GM18873 (cell line): ENCODE measurements at regions not wholly inside any gene's neighbourhood (a gene's known extent, or its start where the extent isn't known, plus 50 kb on each side); places are given as distances from the start of the nearest gene placed in this dataset.

Experiments
- ATAC-seq: cut with Tn5 transposase; IDR thresholded peaks from one replicate; pipeline ENCODE4 v1.9.1; 2021; ENCODE audit warnings: mild to moderate bottlenecking, moderate library complexity, moderate number of reproducible peaks; ENCODE audit not compliant: unreplicated experiment, low FRiP score

- no peak for ATAC-seq
These were observed 130.7 kb downstream of the SNX19 start for GRCh38 chr11:130785380-130786116.

- ATAC-seq = no peak
These were observed 129.7 kb downstream of the SNX19 start for GRCh38 chr11:130786586-130786985.

- no peak for ATAC-seq
These were observed 129.1 kb downstream of the SNX19 start for GRCh38 chr11:130787092-130787616.

GRCh38 chr11:130787973-130788570, 128.2 kb downstream of the SNX19 start:
- ATAC-seq = no peak

GRCh38 chr11:130789056-130789640, 127.1 kb downstream of the SNX19 start:
- ATAC-seq = no peak

GRCh38 chr11:130790689-130791088, 125.6 kb downstream of the SNX19 start:
- no peak for ATAC-seq

- no peak for ATAC-seq
These were observed 123.5 kb downstream of the SNX19 start for GRCh38 chr11:130792772-130793171.

- no peak for ATAC-seq
These were observed 119.5 kb downstream of the SNX19 start for GRCh38 chr11:130796828-130797227.

GRCh38 chr11:130798280-130798679, 118.0 kb downstream of the SNX19 start:
- no peak for ATAC-seq

GRCh38 chr11:130798801-130799200, 117.5 kb downstream of the SNX19 start:
- no peak for ATAC-seq

GRCh38 chr11:130801333-130802122, 114.8 kb downstream of the SNX19 start:
- no peak for ATAC-seq

GRCh38 chr11:130802567-130802966, 113.7 kb downstream of the SNX19 start:
- ATAC-seq = no peak

- ATAC-seq = no peak
These were observed 111.8 kb downstream of the SNX19 start for GRCh38 chr11:130804306-130805076.

GRCh38 chr11:130806746-130807145, 109.5 kb downstream of the SNX19 start:
- no peak for ATAC-seq

GRCh38 chr11:130808541-130808940, 107.7 kb downstream of the SNX19 start:
- ATAC-seq = no peak

- no peak for ATAC-seq
These were observed 103.1 kb downstream of the SNX19 start for GRCh38 chr11:130813196-130813595.

- no peak for ATAC-seq
These were observed 102.6 kb downstream of the SNX19 start for GRCh38 chr11:130813638-130814037.

- ATAC-seq = no peak
These were observed 101.7 kb downstream of the SNX19 start for GRCh38 chr11:130814440-130815096.

- no peak for ATAC-seq
These were observed 101.0 kb downstream of the SNX19 start for GRCh38 chr11:130815097-130815802.
